ENCODE measurements at regions not wholly inside any gene's neighbourhood (a gene's known extent, or its start where the extent isn't known, plus 50 kb on each side); places are given as distances from the start of the nearest gene placed in this dataset.
"Not testable (repeated sequence)": the region's sequence is repeated elsewhere in the genome, so short reads cannot be mapped to it uniquely, and the experiment has no call there.

DNA sequence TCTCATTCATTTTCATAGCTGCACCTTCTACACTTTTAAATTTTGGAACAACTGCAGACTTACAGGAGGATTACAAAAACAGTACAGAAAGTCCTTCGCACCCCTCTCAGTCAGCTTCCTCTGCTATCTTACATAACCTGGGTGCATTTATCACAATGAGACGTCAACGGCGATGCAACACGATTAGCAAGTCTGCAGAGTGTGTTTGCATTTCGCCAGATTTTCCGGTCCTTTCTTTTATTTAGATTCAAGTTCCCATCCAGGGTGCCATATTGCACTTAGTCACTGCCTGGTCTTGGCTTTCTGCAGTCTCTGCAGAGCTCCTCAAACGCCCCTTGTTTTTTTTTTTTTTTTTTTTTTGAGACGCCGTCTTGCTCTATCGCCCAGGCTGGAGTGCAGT is 85.9 kb downstream of the ASMT start:
- TF ChIP-seq, protein P1, sequence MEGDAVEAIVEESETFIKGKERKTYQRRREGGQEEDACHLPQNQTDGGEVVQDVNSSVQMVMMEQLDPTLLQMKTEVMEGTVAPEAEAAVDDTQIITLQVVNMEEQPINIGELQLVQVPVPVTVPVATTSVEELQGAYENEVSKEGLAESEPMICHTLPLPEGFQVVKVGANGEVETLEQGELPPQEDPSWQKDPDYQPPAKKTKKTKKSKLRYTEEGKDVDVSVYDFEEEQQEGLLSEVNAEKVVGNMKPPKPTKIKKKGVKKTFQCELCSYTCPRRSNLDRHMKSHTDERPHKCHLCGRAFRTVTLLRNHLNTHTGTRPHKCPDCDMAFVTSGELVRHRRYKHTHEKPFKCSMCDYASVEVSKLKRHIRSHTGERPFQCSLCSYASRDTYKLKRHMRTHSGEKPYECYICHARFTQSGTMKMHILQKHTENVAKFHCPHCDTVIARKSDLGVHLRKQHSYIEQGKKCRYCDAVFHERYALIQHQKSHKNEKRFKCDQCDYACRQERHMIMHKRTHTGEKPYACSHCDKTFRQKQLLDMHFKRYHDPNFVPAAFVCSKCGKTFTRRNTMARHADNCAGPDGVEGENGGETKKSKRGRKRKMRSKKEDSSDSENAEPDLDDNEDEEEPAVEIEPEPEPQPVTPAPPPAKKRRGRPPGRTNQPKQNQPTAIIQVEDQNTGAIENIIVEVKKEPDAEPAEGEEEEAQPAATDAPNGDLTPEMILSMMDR (conservative IDR thresholded peaks at IDR 0.05; ENCODE audit: low read depth, low read length): no peak
- no peak overlapping the region for H3K4me3 ChIP-seq (ENCODE audit: low read depth, low read length)
- no peak for DNase-seq (ENCODE audit: low read depth)

DNA sequence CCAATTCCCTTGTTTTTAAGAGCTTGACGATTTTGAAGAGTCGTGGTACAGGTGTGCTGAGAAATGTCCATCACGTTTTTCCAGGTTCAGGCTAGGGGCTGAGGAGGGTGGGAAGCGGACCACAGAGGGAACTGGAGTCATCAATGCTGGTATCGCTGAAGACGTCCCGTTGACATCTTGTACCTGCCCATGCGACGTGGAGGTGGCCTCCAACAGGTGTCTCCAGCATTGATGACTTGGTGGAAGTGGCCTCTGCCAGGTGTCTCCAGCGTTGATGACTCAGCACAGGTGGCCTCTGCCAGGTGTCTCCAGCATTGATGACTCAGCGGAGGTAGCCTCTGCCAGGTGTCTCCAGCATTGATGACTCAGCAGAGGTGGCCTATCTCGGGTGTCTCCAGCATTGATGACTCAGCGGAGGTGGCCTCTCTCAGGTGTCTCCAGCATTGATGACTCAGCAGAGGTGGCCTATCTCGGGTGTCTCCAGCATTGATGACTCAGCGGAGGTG is 86.6 kb downstream of the ASMT start:
- not testable (repeated sequence) for H3K4me3 ChIP-seq (ENCODE audit: low read depth, low read length); DNase-seq (ENCODE audit: low read depth)

DNA sequence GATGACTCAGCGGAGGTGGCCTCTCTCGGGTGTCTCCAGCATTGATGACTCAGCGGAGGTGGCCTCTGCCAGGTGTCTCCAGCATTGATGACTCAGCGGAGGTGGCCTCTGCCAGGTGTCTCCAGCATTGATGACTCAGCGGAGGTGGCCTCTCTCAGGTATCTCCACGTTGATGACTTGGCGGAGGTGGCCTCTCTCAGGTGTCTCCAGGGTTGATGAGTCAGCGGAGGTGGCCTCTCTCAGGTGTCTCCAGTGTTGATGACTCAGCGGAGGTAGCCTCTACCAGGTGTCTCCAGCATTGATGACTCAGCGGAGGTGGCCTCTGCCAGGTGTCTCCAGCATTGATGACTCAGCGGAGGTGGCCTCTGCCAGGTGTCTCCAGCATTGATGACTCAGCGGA is 87.3 kb downstream of the ASMT start:
- not testable (repeated sequence) for H3K4me3 ChIP-seq (ENCODE audit: low read depth, low read length); DNase-seq (ENCODE audit: low read depth)

DNA sequence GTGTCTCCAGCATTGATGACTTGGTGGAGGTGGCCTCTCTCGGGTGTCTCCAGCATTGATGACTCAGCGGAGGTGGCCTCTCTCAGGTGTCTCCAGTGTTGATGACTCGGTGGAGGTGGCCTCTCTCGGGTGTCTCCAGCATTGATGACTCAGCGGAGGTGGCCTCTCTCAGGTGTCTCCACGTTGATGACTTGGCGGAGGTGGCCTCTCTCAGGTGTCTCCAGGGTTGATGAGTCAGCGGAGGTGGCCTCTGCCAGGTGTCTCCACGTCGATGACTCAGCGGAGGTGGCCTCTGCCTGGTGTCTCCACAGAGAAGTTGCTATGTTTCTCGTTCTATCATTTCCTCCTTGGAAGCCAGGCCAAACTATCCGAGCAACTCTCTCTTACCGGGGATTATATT is 87.7 kb downstream of the ASMT start:
- not testable (repeated sequence) for H3K4me3 ChIP-seq (ENCODE audit: low read depth, low read length); DNase-seq (ENCODE audit: low read depth)

DNA sequence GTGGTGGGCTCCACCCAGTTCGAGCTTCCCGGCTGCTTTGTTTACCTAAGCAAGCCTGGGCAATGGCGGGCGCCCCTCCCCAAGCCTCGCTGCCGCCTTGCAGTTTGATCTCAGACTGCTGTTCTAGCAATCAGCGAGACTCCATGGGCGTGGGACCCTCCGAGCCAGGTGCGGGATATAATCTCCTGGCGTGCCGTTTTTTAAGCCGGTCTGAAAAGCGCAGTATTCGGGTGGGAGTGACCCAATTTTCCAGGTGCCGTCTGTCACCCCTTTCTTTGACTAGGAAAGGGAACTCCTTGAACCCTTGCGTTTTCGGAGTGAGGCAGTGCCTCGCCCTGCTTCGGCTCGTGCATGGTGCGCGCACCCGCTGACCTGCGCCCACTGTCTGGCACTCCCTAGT is 94.4 kb downstream of the ASMT start:
- H3K4me3 ChIP-seq (ENCODE audit: low read depth, low read length); DNase-seq (ENCODE audit: low read depth): not testable (repeated sequence)

DNA sequence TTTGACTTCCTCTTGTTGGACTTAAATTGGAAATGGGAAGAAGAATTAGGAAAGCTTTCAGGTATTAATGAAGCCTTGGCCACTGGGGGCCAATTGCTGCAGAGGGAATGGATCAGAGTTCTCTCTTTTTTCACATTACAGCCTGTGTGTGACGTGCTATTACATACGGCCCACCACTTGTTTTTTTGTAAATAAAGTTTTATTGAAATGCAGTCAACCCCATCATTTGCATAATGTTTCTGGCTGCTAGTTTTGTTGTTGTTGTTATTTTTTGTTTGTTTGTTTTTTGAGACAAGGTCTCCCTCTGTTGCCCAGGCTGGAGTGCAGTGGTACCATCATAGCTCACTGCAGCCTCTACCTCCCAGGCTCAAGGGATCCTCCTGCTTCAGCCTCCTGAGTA is 98.4 kb downstream of the ASMT start:
- DNase-seq (ENCODE audit: low read depth): no peak
- TF ChIP-seq, protein P1 (conservative IDR thresholded peaks at IDR 0.05; ENCODE audit: low read depth, low read length): no peak
- H3K4me3 ChIP-seq (ENCODE audit: low read depth, low read length): no peak overlapping the region

DNA sequence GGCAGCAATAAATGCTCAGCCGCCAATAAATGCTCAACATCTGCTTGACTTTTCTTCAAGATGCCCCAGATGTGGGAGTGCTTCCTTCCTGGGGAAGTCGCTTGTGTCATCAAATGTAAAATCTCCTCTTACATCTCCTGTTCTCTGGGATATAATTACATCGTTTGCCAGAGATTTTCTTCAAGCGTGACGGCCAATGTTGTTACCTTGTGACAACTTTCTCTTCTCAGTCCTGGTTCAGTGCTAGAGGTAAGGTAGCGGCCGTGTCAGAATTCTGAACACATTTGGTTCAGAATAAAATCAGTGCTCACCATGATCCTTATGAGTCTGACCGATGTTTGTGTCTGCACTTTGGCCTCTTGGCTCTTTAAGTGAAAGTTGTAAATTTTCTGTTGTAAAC is 102.5 kb downstream of the ASMT start:
- TF ChIP-seq, protein P1 (conservative IDR thresholded peaks at IDR 0.05; ENCODE audit: low read depth, low read length): no peak
- H3K4me3 ChIP-seq (ENCODE audit: low read depth, low read length): no peak overlapping the region
- DNase-seq (ENCODE audit: low read depth): no peak

DNA sequence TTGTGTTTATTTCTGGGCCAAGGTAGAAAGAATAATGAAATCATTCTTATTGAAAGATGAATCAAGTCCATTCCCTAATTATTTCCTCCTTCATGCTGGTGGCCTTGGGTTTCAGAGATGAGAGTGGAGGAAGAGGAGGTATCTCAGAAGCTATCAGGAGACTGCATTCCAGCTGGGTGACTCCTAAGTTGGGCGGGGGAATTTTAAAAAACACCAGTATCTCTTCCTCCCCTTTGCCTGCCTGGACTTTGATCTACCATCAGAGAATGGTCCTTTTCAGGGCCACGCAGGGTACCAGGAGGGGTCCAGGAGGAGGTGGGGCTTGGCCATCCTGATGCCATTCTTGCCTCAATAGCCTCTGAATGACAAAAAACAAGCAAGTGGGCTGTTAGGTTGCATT is 104.4 kb downstream of the ASMT start:
- DNase-seq (ENCODE audit: low read depth): no peak
- TF ChIP-seq, protein P1 (conservative IDR thresholded peaks at IDR 0.05; ENCODE audit: low read depth, low read length): no peak
- H3K4me3 ChIP-seq (ENCODE audit: low read depth, low read length): no peak overlapping the region

DNA sequence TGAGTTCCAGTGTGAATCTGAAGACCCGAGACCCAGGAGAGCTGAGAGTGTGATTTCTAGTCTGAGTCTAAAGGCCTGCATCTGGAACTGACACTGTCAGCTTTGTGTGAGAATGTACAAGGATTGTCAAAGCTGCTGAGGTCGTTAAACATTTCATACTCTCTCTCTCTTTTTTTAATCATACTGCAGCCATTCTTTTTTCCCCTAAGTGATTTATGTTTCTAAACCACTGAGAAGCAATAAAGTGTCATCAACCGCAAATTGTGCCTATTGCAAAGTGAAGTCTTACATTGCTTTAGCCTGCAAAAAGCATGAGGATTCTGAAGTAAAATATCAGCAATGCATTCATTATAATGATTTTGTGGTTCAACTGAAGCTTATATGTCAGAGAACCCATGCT is 106.0 kb downstream of the ASMT start:
- TF ChIP-seq, protein P1 (conservative IDR thresholded peaks at IDR 0.05; ENCODE audit: low read depth, low read length): no peak
- H3K4me3 ChIP-seq (ENCODE audit: low read depth, low read length): no peak overlapping the region
- DNase-seq (ENCODE audit: low read depth): no peak
